Skeletal muscle cell (primary cell): ENCODE measurements at regions not wholly inside any gene's neighbourhood (a gene's known extent, or its start where the extent isn't known, plus 50 kb on each side); places are given as distances from the start of the nearest gene placed in this dataset.

Experiments used
- DNase-seq: peaks from one replicate; pipeline ENCODE4 v3.0.0-alpha.2; 2010; ENCODE audit warnings: low read depth
- H3K4me3 ChIP-seq: 2 replicates; pipeline ENCODE4 v1.5.1; 2011; ENCODE audit warnings: low read depth, mild to moderate bottlenecking, control low read depth, low read length, moderate library complexity

- peak; percentile 82 for DNase-seq
- no peak overlapping the region for H3K4me3 ChIP-seq
Observed at GRCh38 chr6:134464690-134465411, 146.9 kb upstream of the SGK1 start.

DNA sequence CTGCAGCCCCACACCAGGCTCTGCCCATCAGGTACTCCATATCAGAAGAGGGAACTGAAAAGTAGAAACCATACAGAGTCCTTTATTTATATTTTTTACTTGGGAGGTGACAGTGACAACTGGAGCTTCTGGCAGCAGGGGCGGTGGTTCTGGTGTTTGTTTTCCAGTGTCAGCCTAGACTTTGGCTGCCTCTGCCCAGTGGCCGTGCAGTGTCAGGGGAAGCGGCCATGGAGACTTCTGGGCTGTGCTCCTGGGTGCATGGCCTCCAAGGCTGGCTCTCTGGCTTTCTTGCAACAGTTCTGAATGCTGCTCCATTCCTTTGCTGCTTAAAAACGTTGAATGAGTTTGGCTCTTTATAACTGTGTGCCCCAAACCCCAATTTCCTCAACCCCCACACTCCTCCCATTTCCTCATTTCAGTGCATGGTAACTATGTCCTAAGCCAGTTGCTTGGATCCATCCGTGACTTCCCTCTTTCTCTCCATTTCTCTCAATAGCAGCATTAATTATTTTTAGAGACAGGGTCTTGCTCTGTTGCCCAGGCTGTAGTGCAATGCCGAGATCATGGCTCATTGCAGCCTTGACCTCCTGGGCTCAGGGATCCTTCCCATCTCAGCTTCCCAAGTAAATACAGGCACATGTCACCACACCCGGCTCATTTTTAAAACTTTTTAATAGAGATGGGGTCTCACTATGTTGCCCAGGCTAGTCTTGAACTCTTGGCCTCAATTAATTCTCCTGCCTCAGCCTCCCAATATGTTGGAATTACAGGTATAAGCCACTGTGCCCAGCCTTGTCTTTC, 141.1 kb upstream of the SGK1 start:
- no peak for DNase-seq
- no peak overlapping the region for H3K4me3 ChIP-seq

DNA sequence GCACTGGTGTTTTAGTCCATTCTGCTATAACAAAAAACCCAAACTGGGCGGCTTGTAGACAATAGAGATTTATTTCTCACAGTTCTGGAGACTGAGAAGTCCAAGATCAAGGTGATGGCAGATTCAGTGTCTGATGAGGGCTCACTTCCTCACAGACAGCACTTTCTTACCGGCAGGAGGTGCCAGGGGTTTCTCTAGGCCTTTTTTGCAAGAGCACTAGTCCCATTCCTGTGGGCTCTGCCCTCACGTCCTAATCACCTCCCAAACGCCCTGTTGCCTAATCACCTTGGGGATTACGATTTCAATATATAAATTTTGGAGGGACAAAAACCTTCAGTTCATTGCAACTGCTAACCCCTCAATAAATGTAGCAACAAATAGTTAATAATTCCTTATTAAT, 140.0 kb upstream of the SGK1 start:
- DNase-seq, result no peak
- H3K4me3 ChIP-seq, result no peak overlapping the region

DNA sequence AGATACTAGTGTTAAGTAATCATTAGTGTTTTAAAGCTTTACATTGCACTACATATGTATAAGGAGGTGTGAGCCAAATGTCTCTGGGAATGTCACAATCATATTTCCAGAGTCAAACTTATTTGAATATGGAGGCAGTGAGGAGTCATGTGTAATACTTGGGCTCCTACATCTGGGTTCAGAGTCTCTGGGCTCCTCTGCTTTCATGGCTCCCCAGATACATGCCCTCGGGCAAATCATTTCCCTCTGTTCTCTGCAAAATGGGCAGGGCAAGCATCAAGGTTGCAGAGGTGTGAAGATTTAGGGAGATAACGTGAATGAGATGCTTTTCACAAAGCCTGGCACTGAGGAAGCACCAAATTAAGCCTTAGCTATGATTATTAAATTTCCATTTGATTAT, 138.3 kb upstream of the SGK1 start:
- no peak for DNase-seq

DNA sequence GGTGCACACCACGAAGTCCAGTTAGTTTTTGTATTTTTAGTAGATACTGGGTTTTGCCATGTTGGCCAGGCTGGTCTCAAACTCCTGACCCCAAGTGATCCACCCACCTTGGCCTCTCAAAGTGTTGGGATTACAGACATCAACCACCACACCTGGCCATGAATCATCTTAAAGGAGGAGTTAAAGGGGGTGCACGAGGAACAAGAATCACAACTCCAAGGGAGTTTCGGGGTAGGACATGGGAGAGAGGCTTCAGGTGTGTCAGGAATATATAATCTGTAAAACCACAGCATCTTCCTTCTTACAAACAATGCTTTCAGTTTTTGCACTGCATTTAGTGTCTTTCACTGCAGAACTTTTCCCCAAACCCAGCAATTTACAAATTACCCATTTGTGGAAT, 137.4 kb upstream of the SGK1 start:
- DNase-seq, result no peak
- no peak overlapping the region for H3K4me3 ChIP-seq

More for the DNA sequence above, 138.3 kb upstream of the SGK1 start:
- no peak overlapping the region for H3K4me3 ChIP-seq

- H3K4me3 ChIP-seq, result no peak overlapping the region
- no peak for DNase-seq
Observed at GRCh38 chr6:134454794-134455193, 136.9 kb upstream of the SGK1 start.

GRCh38 chr6:134453792-134454510, 136.0 kb upstream of the SGK1 start:
- no peak for DNase-seq
- no peak overlapping the region for H3K4me3 ChIP-seq

- H3K4me3 ChIP-seq, result no peak overlapping the region
- DNase-seq, result no peak
Observed at GRCh38 chr6:134452906-134453305, 135.0 kb upstream of the SGK1 start.

- no peak overlapping the region for H3K4me3 ChIP-seq
- no peak for DNase-seq
Observed at GRCh38 chr6:134451529-134451928, 133.6 kb upstream of the SGK1 start.

- no peak overlapping the region for H3K4me3 ChIP-seq
- no peak for DNase-seq
Observed at GRCh38 chr6:134449781-134450180, 131.9 kb upstream of the SGK1 start.

- H3K4me3 ChIP-seq, result no peak overlapping the region
- DNase-seq, result no peak
Observed at GRCh38 chr6:134449004-134449403, 131.1 kb upstream of the SGK1 start.

- H3K4me3 ChIP-seq, result no peak overlapping the region
- peak; percentile 56 for DNase-seq
Observed at GRCh38 chr6:134447883-134448387, 130.0 kb upstream of the SGK1 start.

GRCh38 chr6:134447423-134447822, 129.5 kb upstream of the SGK1 start:
- H3K4me3 ChIP-seq, result no peak overlapping the region
- no peak for DNase-seq

GRCh38 chr6:134446896-134447295, 129.0 kb upstream of the SGK1 start:
- no peak overlapping the region for H3K4me3 ChIP-seq
- DNase-seq, result no peak

- DNase-seq, result no peak
- H3K4me3 ChIP-seq, result no peak overlapping the region
Observed at GRCh38 chr6:134446218-134446848, 128.4 kb upstream of the SGK1 start.

GRCh38 chr6:134443009-134443408, 125.1 kb upstream of the SGK1 start:
- no peak overlapping the region for H3K4me3 ChIP-seq
- DNase-seq, result no peak

- H3K4me3 ChIP-seq, result no peak overlapping the region
- no peak for DNase-seq
Observed at GRCh38 chr6:134442073-134442472, 124.2 kb upstream of the SGK1 start.

- H3K4me3 ChIP-seq, result no peak overlapping the region
Observed at GRCh38 chr6:134438837-134439236, 120.9 kb upstream of the SGK1 start.

GRCh38 chr6:134437376-134437775, 119.5 kb upstream of the SGK1 start:
- no peak overlapping the region for H3K4me3 ChIP-seq
- DNase-seq, result no peak

More at GRCh38 chr6:134438837-134439236, 120.9 kb upstream of the SGK1 start:
- no peak for DNase-seq

DNA sequence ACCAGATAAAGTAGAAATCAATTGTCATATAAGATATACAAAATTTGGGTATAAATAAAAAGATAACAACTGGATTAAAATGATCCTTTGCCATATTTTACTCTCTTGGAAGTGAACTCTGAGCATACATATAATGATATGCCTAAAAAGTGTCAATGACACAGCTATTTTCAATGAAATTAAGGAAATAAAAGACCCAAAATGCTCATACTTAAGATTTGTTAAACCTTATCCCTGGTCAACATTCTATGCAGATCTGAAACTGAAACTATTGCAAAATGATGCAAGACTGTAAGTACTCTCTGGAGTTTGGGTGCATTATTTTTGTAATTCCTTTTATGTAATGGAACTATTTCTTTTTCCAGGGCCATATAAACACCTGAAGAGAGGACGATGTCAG, 119.0 kb upstream of the SGK1 start:
- DNase-seq, result no peak
- H3K4me3 ChIP-seq, result no peak overlapping the region
